NCI-H524 treated with DMSO at 0.1 percent for 48 hours (cell line): ENCODE measurements at regions not wholly inside any gene's neighbourhood (a gene's known extent, or its start where the extent isn't known, plus 50 kb on each side); places are given as distances from the start of the nearest gene placed in this dataset.

Experiments
- DNase-seq: peaks from one replicate; lab custom pipeline; 2025; lab: John Stamatoyannopoulos, UW

- no peak for DNase-seq
Observed at GRCh38 chr15:31151301-31152233, 50.0 kb upstream of the TRPM1 start.

GRCh38 chr15:31153531-31153930, 52.0 kb upstream of the TRPM1 start:
- no peak for DNase-seq

- DNase-seq = no peak
Observed at GRCh38 chr15:31155151-31155550, 53.6 kb upstream of the TRPM1 start.

GRCh38 chr15:31156226-31156625, 54.7 kb upstream of the TRPM1 start:
- no peak for DNase-seq

- no peak for DNase-seq
Observed at GRCh38 chr15:31156808-31157207, 55.3 kb upstream of the TRPM1 start.

- DNase-seq = no peak
Observed at GRCh38 chr15:31157644-31158069, 56.1 kb upstream of the TRPM1 start.

- DNase-seq = no peak
Observed at GRCh38 chr15:31158858-31159569, 57.5 kb upstream of the TRPM1 start.

- no peak for DNase-seq
Observed at GRCh38 chr15:31159837-31160236, 58.3 kb upstream of the TRPM1 start.

GRCh38 chr15:31160297-31160696, 58.8 kb upstream of the TRPM1 start:
- no peak for DNase-seq

GRCh38 chr15:31160740-31161495, 59.4 kb upstream of the TRPM1 start:
- DNase-seq = no peak

- no peak for DNase-seq
Observed at GRCh38 chr15:31161951-31162350, 60.4 kb upstream of the TRPM1 start.

- DNase-seq = no peak
Observed at GRCh38 chr15:31162721-31163510, 61.4 kb upstream of the TRPM1 start.

- no peak for DNase-seq
Observed at GRCh38 chr15:31163769-31164572, 62.4 kb upstream of the TRPM1 start.

GRCh38 chr15:31164573-31164912, 63.0 kb upstream of the TRPM1 start:
- no peak for DNase-seq

- DNase-seq = no peak
Observed at GRCh38 chr15:31169558-31169957, 68.0 kb upstream of the TRPM1 start.

GRCh38 chr15:31171731-31172130, 70.2 kb upstream of the TRPM1 start:
- no peak for DNase-seq

GRCh38 chr15:31172606-31173005, 71.1 kb upstream of the TRPM1 start:
- DNase-seq = no peak

GRCh38 chr15:31173790-31174450, 72.4 kb upstream of the TRPM1 start:
- DNase-seq = no peak

GRCh38 chr15:31175484-31175883, 74.0 kb upstream of the TRPM1 start:
- DNase-seq = no peak

GRCh38 chr15:31177951-31178350, 76.4 kb upstream of the TRPM1 start:
- DNase-seq = no peak
